ENCODE measurements at regions not wholly inside any gene's neighbourhood (a gene's known extent, or its start where the extent isn't known, plus 50 kb on each side); places are given as distances from the start of the nearest gene placed in this dataset.

DNA sequence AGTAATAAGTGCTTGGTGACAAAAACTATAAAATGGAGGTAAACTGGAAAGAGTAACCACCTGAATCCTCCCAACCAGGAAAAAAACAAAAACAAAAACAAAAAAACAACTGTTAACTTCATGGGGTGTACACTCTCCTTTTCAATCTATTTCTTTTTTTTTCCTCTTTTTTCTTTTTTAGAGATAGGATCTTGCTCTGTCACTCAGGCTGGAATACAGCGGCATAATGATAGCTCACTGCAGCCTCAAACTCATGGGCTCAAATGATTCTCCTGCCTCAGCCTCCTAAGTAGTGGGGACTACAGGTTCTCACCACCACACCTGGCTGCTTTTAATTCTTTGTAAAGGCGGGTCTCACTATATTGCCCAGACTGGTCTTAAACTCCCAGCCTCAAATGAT lies 76.8 kb downstream of the PHLDA1 start:
- H3K36me3 ChIP-seq: no peaks in the 10 kb centered on the region
- peaks cover 0 to 14% (median 8%) of the 10 kb centered on the region in 6 donors for H3K4me1 ChIP-seq
- no peak overlapping the region for H3K4me3 ChIP-seq
- TF ChIP-seq POLR2A (IDR thresholded peaks at IDR 0.05) (no peak), POLR2AphosphoS5 (IDR thresholded peaks at IDR 0.05) (no peak), CTCF (IDR thresholded peaks at IDR 0.05 in 8 of 11, conservative IDR thresholded peaks at IDR 0.05 in 3 of 11) (no peak)
- no peaks in the 10 kb centered on the region for H3K9me3 ChIP-seq
- intact Hi-C loops (cut with DNase I; ENCODE audit: low total_unique reads): no loop called here
- no peak overlapping the region for H3K27ac ChIP-seq
- DNase-seq: no peak
- no peaks in the 10 kb centered on the region for H3K27me3 ChIP-seq (replicated peaks in 1 of 7)
- 94 to 100% (median 98%) methylated on average over 2 of the region's 2 CpGs for WGBS, 5 donors

DNA sequence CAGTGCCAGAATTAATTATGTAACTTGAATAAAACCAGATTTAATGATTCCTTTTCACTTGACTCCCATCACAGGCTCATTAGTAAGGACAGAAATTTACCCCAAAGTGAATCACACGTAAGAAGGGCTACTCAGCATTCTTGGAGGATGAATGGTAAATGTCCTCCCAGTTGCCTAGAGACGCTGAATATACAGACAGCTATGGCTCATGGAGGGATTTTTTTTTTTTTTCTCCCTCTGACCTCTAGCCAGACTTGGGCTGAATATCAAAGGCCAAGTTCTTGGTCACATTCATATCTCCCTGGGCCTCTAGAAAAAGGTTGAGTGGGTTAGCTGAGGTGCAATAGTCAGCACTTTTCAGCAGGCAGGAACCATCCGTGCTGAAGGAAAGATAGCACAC lies 77.5 kb downstream of the PHLDA1 start:
- DNase-seq: no peak
- Histone ChIP-seq H3K36me3 (no peaks in the 10 kb centered on the region), H3K27me3 (replicated peaks in 1 of 7) (no peaks in the 10 kb centered on the region), H3K4me1 (peaks cover 0 to 7% (median under 1%) of the 10 kb centered on the region in 6 donors), H3K27ac (peak overlapping the region in 1 of 8 donors; percentile 5), H3K4me3 (no peak overlapping the region), H3K9me3 (no peaks in the 10 kb centered on the region)
- intact Hi-C loops (cut with DNase I; ENCODE audit: low total_unique reads): no loop called here
- 73 to 86% (median 82%) methylated on average over 3 of the region's 3 CpGs for WGBS, 5 donors
- TF ChIP-seq CTCF (IDR thresholded peaks at IDR 0.05 in 8 of 11, conservative IDR thresholded peaks at IDR 0.05 in 3 of 11) (no peak), POLR2AphosphoS5 (IDR thresholded peaks at IDR 0.05) (no peak), POLR2A (IDR thresholded peaks at IDR 0.05) (no peak)

DNA sequence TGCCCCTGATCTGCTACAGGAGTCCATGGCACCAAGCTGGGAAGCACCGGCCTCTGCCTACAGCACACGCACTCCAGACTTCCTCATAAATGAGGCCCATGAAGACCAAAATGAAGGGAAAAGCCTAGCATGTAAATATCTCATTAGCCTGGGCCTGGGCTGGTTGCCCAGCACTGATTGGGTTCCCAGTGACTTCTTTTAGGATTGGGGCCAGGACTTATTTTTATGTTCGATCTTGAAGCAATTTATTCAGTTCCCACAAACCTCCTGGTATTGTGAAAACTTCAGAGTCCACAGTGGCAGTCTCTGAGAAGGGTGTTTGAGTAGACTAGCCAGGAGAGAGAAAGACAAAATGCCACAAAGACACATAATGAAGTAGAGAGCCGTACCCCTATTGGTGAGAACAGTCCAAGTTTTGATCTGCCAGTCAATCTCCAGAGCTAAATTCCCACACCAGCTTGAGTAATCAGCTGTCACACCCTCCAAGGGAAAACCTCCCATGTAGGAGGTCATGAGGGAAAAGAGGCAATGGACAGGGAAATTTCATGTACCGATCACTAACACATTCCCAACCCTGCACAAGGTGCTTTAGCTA lies 78.2 kb downstream of the PHLDA1 start:
- Histone ChIP-seq H3K4me1 (peaks cover 0 to 4% (median 0%) of the 10 kb centered on the region in 6 donors), H3K27ac (peak overlapping the region in 3 of 8 donors; percentile 2 to 26 (median 5)), H3K36me3 (no peaks in the 10 kb centered on the region), H3K4me3 (no peak overlapping the region), H3K27me3 (replicated peaks in 1 of 7) (no peaks in the 10 kb centered on the region), H3K9me3 (no peaks in the 10 kb centered on the region)
- WGBS, 5 donors: 82 to 87% (median 85%) methylated on average over 5 of the region's 5 CpGs
- intact Hi-C loops (cut with DNase I; ENCODE audit: low total_unique reads): no loop called here
- no peak for TF ChIP-seq CTCF (IDR thresholded peaks at IDR 0.05 in 8 of 11, conservative IDR thresholded peaks at IDR 0.05 in 3 of 11)
- no peak for TF ChIP-seq POLR2AphosphoS5 (IDR thresholded peaks at IDR 0.05)
- TF ChIP-seq POLR2A (IDR thresholded peaks at IDR 0.05): no peak
- no peak for DNase-seq

DNA sequence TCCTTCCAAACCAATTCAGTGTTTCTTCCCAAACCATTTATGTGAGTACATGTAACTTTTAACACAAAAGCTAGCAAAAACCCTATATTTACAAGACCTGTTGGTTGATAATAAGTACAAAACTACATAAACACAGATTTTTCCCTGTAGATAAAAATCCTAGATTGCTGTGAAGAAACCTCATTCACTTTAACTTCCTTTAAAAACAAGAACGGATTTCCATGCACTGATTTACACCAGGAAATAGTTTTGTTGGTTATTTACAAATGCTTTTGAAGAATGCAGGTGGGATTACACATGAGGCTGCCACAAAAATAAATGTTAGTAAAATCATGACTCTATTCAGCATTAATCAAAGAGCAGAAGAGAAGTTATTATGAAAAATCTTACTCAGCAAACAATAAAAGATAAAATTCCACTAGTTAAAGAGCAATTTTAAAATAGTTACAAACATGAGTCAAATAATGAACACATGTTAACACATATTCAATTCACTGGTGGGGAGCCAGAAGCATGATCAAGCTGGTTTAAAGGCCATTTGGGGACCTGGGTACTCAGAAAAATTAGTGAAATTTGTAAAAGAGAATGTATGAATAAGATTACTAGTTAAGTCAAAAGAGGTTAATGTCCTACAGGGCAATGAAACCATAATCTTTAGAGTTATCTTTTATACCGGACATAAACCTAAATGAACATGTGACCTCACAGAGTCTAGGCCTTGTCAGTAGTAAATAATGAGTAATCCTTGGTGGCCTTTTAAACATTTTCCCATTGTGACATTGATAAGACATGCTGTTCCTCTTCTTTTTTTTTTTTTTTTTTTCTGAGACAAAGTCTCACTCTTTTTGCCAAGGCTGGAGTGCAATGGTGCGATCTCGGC lies 79.9 kb downstream of the PHLDA1 start:
- Histone ChIP-seq H3K27me3 (replicated peaks in 1 of 7) (no peaks in the 10 kb centered on the region), H3K9me3 (no peaks in the 10 kb centered on the region), H3K4me1 (peaks cover 0 to 4% (median 0%) of the 10 kb centered on the region in 6 donors), H3K36me3 (no peaks in the 10 kb centered on the region), H3K27ac (no peak overlapping the region), H3K4me3 (no peak overlapping the region)
- DNase-seq: no peak
- intact Hi-C loops (cut with DNase I; ENCODE audit: low total_unique reads): no loop called here
- 73 to 85% (median 79%) methylated on average over 4 of the region's 4 CpGs for WGBS, 5 donors
- no peak for TF ChIP-seq POLR2AphosphoS5 (IDR thresholded peaks at IDR 0.05)
- TF ChIP-seq POLR2A (IDR thresholded peaks at IDR 0.05): no peak
- no peak for TF ChIP-seq CTCF (IDR thresholded peaks at IDR 0.05 in 8 of 11, conservative IDR thresholded peaks at IDR 0.05 in 3 of 11)

Measured in spleen (tissue), 11 donors.